Right lobe of liver (tissue), 4 donors: ENCODE measurements at regions not wholly inside any gene's neighbourhood (a gene's known extent, or its start where the extent isn't known, plus 50 kb on each side); places are given as distances from the start of the nearest gene placed in this dataset.

ENCODE experiments used
- CTCF ChIP-seq, 4 donors: fragments of 200-600 bp in 3 of 4; fragments of 450-650 bp in 1 of 4; IDR thresholded peaks; one replicate each; pipeline versions ENCODE4 v1.5.1 to v1.8.0; 2016 to 2022; ENCODE audit warnings: antibody characterized with exemption in 4 of 4, mild to moderate bottlenecking in 2 of 4
- POLR2A ChIP-seq: fragments of 450-650 bp; IDR thresholded peaks from one replicate; pipeline ENCODE4 v1.6.1; 2017; ENCODE audit warnings: antibody characterized with exemption, mild to moderate bottlenecking
- donor health status: DM: no; HTN: no; CAD: no.
- donor health status: DM: no; HTN: no; CAD: no.
- donor health status: DM: no; HTN: yes; CAD: no.

DNA sequence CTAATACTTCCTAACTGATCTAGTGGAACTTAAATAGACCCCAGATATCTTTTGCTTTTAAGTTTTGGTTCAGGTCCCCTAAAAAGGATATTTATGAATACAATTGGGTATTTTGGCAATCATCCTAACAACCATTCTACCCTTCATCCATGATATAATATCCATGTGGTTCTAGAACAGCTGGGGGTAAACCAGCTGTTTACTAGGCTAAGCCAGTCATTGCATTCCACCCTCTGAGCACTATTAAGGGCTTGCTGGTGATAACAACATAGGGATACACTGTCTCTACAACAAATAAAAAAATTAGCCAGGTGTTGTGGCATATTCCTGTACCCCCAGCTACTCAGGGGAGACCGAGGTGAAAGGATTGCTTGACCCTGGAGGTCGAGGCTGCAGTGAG lies 54.8 kb upstream of the MAPK10 start:
- TF ChIP-seq CTCF (IDR thresholded peaks at IDR 0.05) (no peak), POLR2A (no peak)
